Upper lobe of left lung (tissue), 6 donors: ENCODE measurements at regions not wholly inside any gene's neighbourhood (a gene's known extent, or its start where the extent isn't known, plus 50 kb on each side); places are given as distances from the start of the nearest gene placed in this dataset.

Experiments used
- ATAC-seq, 2 donors: fragments of 200-7000 bp; cut with Tn5 transposase; one replicate each; pipeline ENCODE4 v1.9.1; 2022; ENCODE audit warnings: mild to moderate bottlenecking in 2 of 2, moderate library complexity in 2 of 2; ENCODE audit not compliant: low FRiP score in 2 of 2
- DNase-seq, 2 donors: peaks; one replicate each; pipeline ENCODE4 v3.0.0-alpha.2; 2019 to 2020
- H3K27ac ChIP-seq, 4 donors: fragments of 200-600 bp; sonication (generic); one replicate each; pipeline ENCODE4 v1.5.1; 2016 to 2019
- H3K27me3 ChIP-seq, 4 donors: fragments of 200-600 bp; sonication (generic); one replicate each; pipeline ENCODE4 v1.5.1; 2017 to 2019
- H3K36me3 ChIP-seq, 4 donors: fragments of 200-600 bp; sonication (generic); one replicate each; pipeline ENCODE4 v1.5.1; 2016 to 2019
- H3K4me1 ChIP-seq, 4 donors: fragments of 200-600 bp; sonication (generic); one replicate each; pipeline ENCODE4 v1.5.1; 2018 to 2019
- H3K4me3 ChIP-seq, 4 donors: fragments of 200-600 bp; sonication (generic); one replicate each; pipeline ENCODE4 v1.5.1; 2017 to 2019; ENCODE audit warnings: mild to moderate bottlenecking in 2 of 4, moderate library complexity in 1 of 4
- H3K9me3 ChIP-seq, 4 donors: fragments of 200-600 bp; sonication (generic); one replicate each; pipeline ENCODE4 v1.5.1; 2018 to 2019
- CTCF ChIP-seq, 6 experiments: fragments of 450-650 bp in 4 of 6; fragments of 200-600 bp in 2 of 6; sonication (generic) in 2 of 6; IDR thresholded peaks; one replicate each; pipeline ENCODE4 v1.5.1; 2016 to 2019; ENCODE audit warnings: antibody characterized with exemption in 6 of 6
- EP300 ChIP-seq, 4 donors: sonication (generic); formaldehyde crosslinking; IDR thresholded peaks; one replicate each; pipeline ENCODE4 v1.5.1; 2017; ENCODE audit warnings: antibody characterized with exemption in 4 of 4, control low read depth in 2 of 4
- POLR2A ChIP-seq, 4 donors: fragments of 450-650 bp; IDR thresholded peaks; one replicate each; pipeline ENCODE4 v1.5.1; 2016 to 2017; ENCODE audit warnings: antibody characterized with exemption in 4 of 4, mild to moderate bottlenecking in 2 of 4
- POLR2AphosphoS5 ChIP-seq, 2 donors: sonication (generic); formaldehyde crosslinking; IDR thresholded peaks; one replicate each; pipeline ENCODE4 v1.5.1; 2017; ENCODE audit warnings: antibody characterized with exemption in 2 of 2
- WGBS, 2 donors: methylation state at CpG; one replicate each; pipeline ENCODE4 v1.1.5; 2017 to 2018; 5-methylcytosine and 5-hydroxymethylcytosine counted together
- donor health status: DM: no; HTN: no; CAD: no; lungs with moderate emphysema.
- donor health status: DM: no; HTN: yes; CAD: no; lungs with severe emphysema.

DNA sequence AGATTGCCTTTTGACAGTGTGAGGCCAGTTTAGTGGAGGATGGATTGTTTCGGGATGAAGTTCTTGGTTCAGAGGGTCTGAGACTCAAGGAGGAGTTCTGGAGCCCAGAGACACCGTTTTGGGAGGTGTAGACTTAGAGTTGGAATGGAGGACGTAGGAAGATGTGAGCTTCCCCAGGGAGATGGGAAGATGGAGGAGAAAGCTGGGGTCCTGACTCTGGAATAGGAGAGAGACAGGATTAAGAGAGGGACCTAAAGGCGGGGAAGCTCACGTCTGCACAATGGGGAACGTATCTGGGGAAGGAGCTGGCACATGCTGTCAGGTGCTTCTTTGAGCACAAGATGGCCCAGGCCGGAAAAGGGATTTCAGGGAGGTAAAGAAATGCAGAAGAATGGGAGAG, 71.3 kb upstream of the CLDN5 start:
- Histone ChIP-seq H3K36me3 (no peaks in the 10 kb centered on the region), H3K27me3 (no peaks in the 10 kb centered on the region), H3K9me3 (no peaks in the 10 kb centered on the region), H3K4me3 (no peak overlapping the region), H3K27ac (peak overlapping the region in 2 of 4 donors; percentile 86 to 87), H3K4me1 (peaks cover 19 to 38% (median 29%) of the 10 kb centered on the region in 4 donors)
- no peak for ATAC-seq
- no peak for TF ChIP-seq POLR2AphosphoS5 (IDR thresholded peaks at IDR 0.05)
- no peak for TF ChIP-seq CTCF (IDR thresholded peaks at IDR 0.05)
- TF ChIP-seq POLR2A (IDR thresholded peaks at IDR 0.05): no peak
- no peak for TF ChIP-seq EP300 (IDR thresholded peaks at IDR 0.05)
- DNase-seq: no peak
- 77 to 80% methylated on average over 7 of the region's 7 CpGs for WGBS, 2 donors

DNA sequence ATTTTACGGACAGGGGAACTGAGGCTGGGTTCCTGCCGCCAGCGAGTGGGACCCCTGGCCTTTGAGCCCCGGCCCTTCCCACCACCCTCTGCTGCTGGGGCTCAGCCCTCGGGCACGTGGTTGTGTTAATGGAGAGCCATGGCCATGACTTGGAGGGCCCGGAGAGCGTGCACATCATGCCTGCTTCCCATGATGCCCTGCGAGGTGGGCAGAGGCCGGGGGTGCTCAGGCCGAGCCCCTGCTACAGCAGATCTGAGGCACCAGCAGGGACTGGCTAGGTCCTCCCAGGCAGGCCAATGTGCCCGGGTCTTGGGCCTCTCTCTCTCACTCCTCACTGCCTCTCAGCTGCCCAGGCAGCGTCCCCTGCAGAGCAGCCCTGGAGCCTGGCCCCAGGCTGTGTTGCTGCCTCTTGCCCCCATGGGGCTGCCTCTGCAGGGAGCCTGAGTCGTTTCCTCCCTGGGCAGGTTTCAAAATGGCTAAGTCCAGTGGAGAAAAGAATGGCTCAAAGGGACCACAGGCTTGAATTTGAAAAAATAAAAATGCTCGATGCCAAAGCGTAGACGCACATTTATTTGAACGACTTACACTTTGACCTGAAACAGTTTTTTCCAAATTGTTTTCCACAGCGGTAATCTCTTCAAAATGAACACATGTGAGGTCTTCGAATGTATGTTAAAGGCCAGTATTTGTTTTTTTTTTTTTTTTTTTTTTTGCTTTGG, 72.6 kb upstream of the CLDN5 start:
- H3K27me3 ChIP-seq: no peaks in the 10 kb centered on the region
- peak overlapping the region; percentile 73 to 87 (median 80) for H3K27ac ChIP-seq
- ATAC-seq (no peak), DNase-seq (peak in 1 of 2 donors; percentile 65)
- H3K4me3 ChIP-seq: no peak overlapping the region
- no peaks in the 10 kb centered on the region for H3K36me3 ChIP-seq
- peaks cover 19 to 38% (median 29%) of the 10 kb centered on the region in 4 donors for H3K4me1 ChIP-seq
- 56 to 75% methylated on average over 13 to 20 of the region's 20 CpGs for WGBS, 2 donors
- TF ChIP-seq POLR2A (IDR thresholded peaks at IDR 0.05) (no peak), POLR2AphosphoS5 (IDR thresholded peaks at IDR 0.05) (no peak), EP300 (IDR thresholded peaks at IDR 0.05) (no peak), CTCF (IDR thresholded peaks at IDR 0.05) (no peak)
- no peaks in the 10 kb centered on the region for H3K9me3 ChIP-seq

DNA sequence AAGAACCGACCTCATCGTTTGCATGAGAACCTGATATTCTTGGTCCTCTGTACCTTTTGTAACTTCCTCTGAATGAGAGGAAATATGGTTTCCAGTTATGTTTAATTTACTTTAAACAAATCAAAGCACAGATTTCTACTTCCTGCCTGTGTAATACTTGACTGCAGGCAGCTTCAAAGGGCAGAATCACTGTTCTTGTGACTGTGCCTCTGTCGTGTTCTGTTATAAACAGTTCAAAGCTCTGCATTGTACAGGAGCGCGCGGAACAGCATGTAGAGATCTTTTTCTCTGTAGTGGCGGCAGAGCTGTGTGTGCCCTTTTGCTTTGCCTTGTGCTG, 73.2 kb upstream of the CLDN5 start:
- H3K27me3 ChIP-seq: no peaks in the 10 kb centered on the region
- H3K4me1 ChIP-seq: peaks cover 19 to 38% (median 29%) of the 10 kb centered on the region in 4 donors
- no peaks in the 10 kb centered on the region for H3K9me3 ChIP-seq
- DNase-seq (no peak), ATAC-seq (no peak)
- TF ChIP-seq EP300 (IDR thresholded peaks at IDR 0.05): peak in 2 of 4 donors; percentile 58 to 62
- no peak for TF ChIP-seq POLR2A (IDR thresholded peaks at IDR 0.05)
- no peak for TF ChIP-seq CTCF (IDR thresholded peaks at IDR 0.05)
- TF ChIP-seq POLR2AphosphoS5 (IDR thresholded peaks at IDR 0.05): peak; percentile 70 to 71
- H3K36me3 ChIP-seq: no peaks in the 10 kb centered on the region
- H3K27ac ChIP-seq: peak overlapping the region in 3 of 4 donors; percentile 57 to 87 (median 83)
- H3K4me3 ChIP-seq: no peak overlapping the region
- 24 to 52% methylated on average over 7 of the region's 7 CpGs for WGBS, 2 donors

GRCh38 chr22:19598054-19598855, 74.0 kb upstream of the CLDN5 start:
- Histone ChIP-seq H3K27me3 (no peaks in the 10 kb centered on the region), H3K9me3 (no peaks in the 10 kb centered on the region), H3K27ac (peak overlapping the region; percentile 57 to 87 (median 76)), H3K4me3 (no peak overlapping the region), H3K4me1 (peaks cover 19 to 37% (median 27%) of the 10 kb centered on the region in 4 donors), H3K36me3 (no peaks in the 10 kb centered on the region)
- TF ChIP-seq POLR2A (IDR thresholded peaks at IDR 0.05) (no peak), EP300 (IDR thresholded peaks at IDR 0.05) (peak in 2 of 4 donors; percentile 19 to 27), POLR2AphosphoS5 (IDR thresholded peaks at IDR 0.05) (peak; percentile 26 to 62)
- DNase-seq (peak in 1 of 2 donors; percentile 61), ATAC-seq (peak; percentile 40 to 70)
- 27 to 52% methylated on average over 1 to 8 of the region's 10 CpGs for WGBS, 2 donors

DNA sequence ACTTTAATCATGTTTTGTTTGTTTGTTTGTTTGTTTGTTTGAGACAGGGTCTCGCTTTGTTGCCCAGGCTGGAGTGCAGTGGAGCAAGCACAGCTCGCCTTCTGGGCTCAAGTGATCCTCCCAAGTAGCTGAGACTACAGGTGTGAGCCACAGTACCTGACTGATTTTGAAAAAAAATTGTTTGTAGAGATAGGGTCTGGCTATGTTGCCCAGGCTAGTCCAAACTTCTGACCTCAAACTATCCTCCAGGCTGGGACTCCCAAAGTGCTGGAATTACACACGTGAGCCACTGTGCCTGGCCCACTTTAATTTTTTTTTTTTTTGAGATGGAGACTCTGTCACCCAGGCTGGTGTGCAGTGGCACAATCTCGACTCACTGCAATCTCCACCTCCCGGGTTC, 74.8 kb upstream of the CLDN5 start:
- peaks cover 17 to 31% (median 23%) of the 10 kb centered on the region in 4 donors for H3K4me1 ChIP-seq
- no peak for DNase-seq
- WGBS, 2 donors: 91 to 93% methylated on average over 5 of the region's 5 CpGs
- peak overlapping the region; percentile 22 to 87 (median 70) for H3K27ac ChIP-seq
- no peaks in the 10 kb centered on the region for H3K36me3 ChIP-seq
- H3K27me3 ChIP-seq: no peaks in the 10 kb centered on the region
- no peak for ATAC-seq
- H3K9me3 ChIP-seq: no peaks in the 10 kb centered on the region
- TF ChIP-seq EP300 (IDR thresholded peaks at IDR 0.05) (no peak), POLR2AphosphoS5 (IDR thresholded peaks at IDR 0.05) (no peak), POLR2A (IDR thresholded peaks at IDR 0.05) (no peak), CTCF (IDR thresholded peaks at IDR 0.05) (no peak)
- H3K4me3 ChIP-seq: no peak overlapping the region
